Neural progenitor cell (in vitro differentiated cells): ENCODE measurements at regions not wholly inside any gene's neighbourhood (a gene's known extent, or its start where the extent isn't known, plus 50 kb on each side); places are given as distances from the start of the nearest gene placed in this dataset.

Source experiments
- DNase-seq: peaks from one replicate; pipeline ENCODE4 v3.0.0-alpha.2; 2016; ENCODE audit warnings: low spot score
- H2AFZ ChIP-seq: fragments of 200-600 bp; sonication (generic); replicated peaks from 2 replicates; pipeline ENCODE4 v1.6.1; 2016; ENCODE audit warnings: antibody characterized with exemption
- H3F3A ChIP-seq: fragments of 200-600 bp; sonication (generic); 2 replicates; pipeline ENCODE4 v1.6.1; 2016; ENCODE audit warnings: antibody characterized with exemption, low read depth
- H3K27ac ChIP-seq: fragments of 200-600 bp; sonication (generic); 2 replicates; pipeline ENCODE4 v1.5.1; 2016; ENCODE audit warnings: mild to moderate bottlenecking
- H3K27me3 ChIP-seq: fragments of 200-600 bp; sonication (generic); 2 replicates; pipeline ENCODE4 v1.6.1; 2016; ENCODE audit warnings: mild to moderate bottlenecking, moderate library complexity
- H3K36me3 ChIP-seq: fragments of 200-600 bp; sonication (generic); 2 replicates; pipeline ENCODE4 v1.5.1; 2016
- H3K4me1 ChIP-seq: fragments of 200-600 bp; sonication (generic); 2 replicates; pipeline ENCODE4 v1.6.1; 2016; ENCODE audit warnings: mixed run types
- H3K4me2 ChIP-seq: fragments of 200-600 bp; sonication (generic); 2 replicates; pipeline ENCODE4 v1.6.1; 2016
- H3K4me3 ChIP-seq: fragments of 200-600 bp; sonication (generic); 2 replicates; pipeline ENCODE4 v1.5.1; 2016
- H3K79me2 ChIP-seq: fragments of 200-600 bp; sonication (generic); 2 replicates; pipeline ENCODE4 v1.6.1; 2016; ENCODE audit warnings: low read depth
- H3K9ac ChIP-seq: fragments of 200-600 bp; sonication (generic); 2 replicates; pipeline ENCODE4 v1.6.1; 2016
- H3K9me3 ChIP-seq: fragments of 200-600 bp; sonication (generic); 2 replicates; pipeline ENCODE4 v1.5.1; 2016; ENCODE audit warnings: low read depth
- H4K20me1 ChIP-seq: fragments of 200-600 bp; sonication (generic); 2 replicates; pipeline ENCODE4 v1.6.1; 2016; ENCODE audit warnings: low read depth
- H3K27ac Mint-ChIP-seq: 3 replicates; pipeline ENCODE4 v1.8.0; 2021; ENCODE audit warnings: mixed read lengths
- H3K27me3 Mint-ChIP-seq: 2 replicates; pipeline ENCODE4 v1.8.0; 2022; ENCODE audit warnings: low read depth, mild to moderate bottlenecking, inconsistent platforms, moderate library complexity, mixed read lengths; ENCODE audit not compliant: insufficient read depth
- H3K36me3 Mint-ChIP-seq: 3 replicates; pipeline ENCODE4 v1.8.0; 2021; ENCODE audit warnings: mixed read lengths
- H3K4me1 Mint-ChIP-seq: 3 replicates; pipeline ENCODE4 v1.8.0; 2021; ENCODE audit warnings: mixed read lengths
- H3K4me3 Mint-ChIP-seq: 3 replicates; pipeline ENCODE4 v1.8.0; 2021; ENCODE audit warnings: mild to moderate bottlenecking, moderate library complexity, mixed read lengths
- H3K9me3 Mint-ChIP-seq: 3 replicates; pipeline ENCODE4 v1.8.0; 2020; ENCODE audit warnings: mixed read lengths
- EZH2 ChIP-seq: fragments of 200-600 bp; sonication (generic); IDR thresholded peaks from 2 replicates; pipeline ENCODE4 v1.6.1; 2017; ENCODE audit warnings: antibody characterized with exemption, mild to moderate bottlenecking, moderate library complexity
- EZH2phosphoT487 ChIP-seq: fragments of 200-600 bp; sonication (generic); IDR thresholded peaks from 2 replicates; pipeline ENCODE4 v1.6.1; 2017; ENCODE audit warnings: antibody characterized with exemption
- TF ChIP-seq, protein P1 (sequence below): fragments of 200-600 bp; sonication (generic); IDR thresholded peaks from 2 replicates; pipeline ENCODE4 v1.5.1; 2017; ENCODE audit warnings: antibody characterized with exemption, mild to moderate bottlenecking

- Histone ChIP-seq H3K9ac (no peak overlapping the region), H3K4me1 (no peaks in the 10 kb centered on the region), H3F3A (no peaks in the 10 kb centered on the region), H3K27me3 (no peaks in the 10 kb centered on the region), H2AFZ (no peak overlapping the region), H3K36me3 (no peaks in the 10 kb centered on the region), H3K9me3 (no peaks in the 10 kb centered on the region), H3K4me3 (no peak overlapping the region), H4K20me1 (no peaks in the 10 kb centered on the region), H3K79me2 (no peaks in the 10 kb centered on the region), H3K27ac (no peak overlapping the region), H3K4me2 (no peak overlapping the region)
- no peak overlapping the region for H3K27ac Mint-ChIP-seq
- peaks cover 2% of the 10 kb centered on the region for H3K27me3 Mint-ChIP-seq
- no peak overlapping the region for H3K4me3 Mint-ChIP-seq
- TF ChIP-seq EZH2 (no peak), EZH2phosphoT487 (no peak)
- TF ChIP-seq, protein P1, sequence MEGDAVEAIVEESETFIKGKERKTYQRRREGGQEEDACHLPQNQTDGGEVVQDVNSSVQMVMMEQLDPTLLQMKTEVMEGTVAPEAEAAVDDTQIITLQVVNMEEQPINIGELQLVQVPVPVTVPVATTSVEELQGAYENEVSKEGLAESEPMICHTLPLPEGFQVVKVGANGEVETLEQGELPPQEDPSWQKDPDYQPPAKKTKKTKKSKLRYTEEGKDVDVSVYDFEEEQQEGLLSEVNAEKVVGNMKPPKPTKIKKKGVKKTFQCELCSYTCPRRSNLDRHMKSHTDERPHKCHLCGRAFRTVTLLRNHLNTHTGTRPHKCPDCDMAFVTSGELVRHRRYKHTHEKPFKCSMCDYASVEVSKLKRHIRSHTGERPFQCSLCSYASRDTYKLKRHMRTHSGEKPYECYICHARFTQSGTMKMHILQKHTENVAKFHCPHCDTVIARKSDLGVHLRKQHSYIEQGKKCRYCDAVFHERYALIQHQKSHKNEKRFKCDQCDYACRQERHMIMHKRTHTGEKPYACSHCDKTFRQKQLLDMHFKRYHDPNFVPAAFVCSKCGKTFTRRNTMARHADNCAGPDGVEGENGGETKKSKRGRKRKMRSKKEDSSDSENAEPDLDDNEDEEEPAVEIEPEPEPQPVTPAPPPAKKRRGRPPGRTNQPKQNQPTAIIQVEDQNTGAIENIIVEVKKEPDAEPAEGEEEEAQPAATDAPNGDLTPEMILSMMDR: no peak
- peaks cover 22% of the 10 kb centered on the region for H3K9me3 Mint-ChIP-seq
- H3K36me3 Mint-ChIP-seq: no peaks in the 10 kb centered on the region
- no peak for DNase-seq
- no peaks in the 10 kb centered on the region for H3K4me1 Mint-ChIP-seq
Measured at GRCh38 chr11:38865922-38866321, 2267.9 kb upstream of the RAG2 start.

DNA sequence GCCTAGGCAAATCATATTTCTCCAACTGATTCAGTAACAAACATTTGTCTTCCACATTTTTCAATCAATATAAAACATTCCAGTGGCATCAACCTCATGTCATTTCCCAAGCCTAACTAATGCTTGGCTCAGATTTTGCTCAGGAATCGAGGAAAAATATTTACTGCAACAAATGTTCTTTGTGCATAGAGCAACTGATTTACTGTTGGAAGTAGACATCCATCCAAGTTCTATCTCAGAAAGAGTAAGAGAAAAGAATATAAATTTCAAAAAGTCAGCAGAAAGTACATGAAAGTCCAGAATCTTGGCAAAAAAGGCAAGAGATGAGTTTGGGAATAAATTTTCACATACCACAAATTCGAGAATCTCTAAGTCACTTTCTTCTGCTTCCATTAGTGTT lies 2245.0 kb upstream of the RAG2 start:
- no peak for TF ChIP-seq EZH2phosphoT487
- TF ChIP-seq, protein P1: no peak
- TF ChIP-seq EZH2: no peak
- peaks cover 3% of the 10 kb centered on the region for H3K9me3 Mint-ChIP-seq
- H3K27ac Mint-ChIP-seq: no peak overlapping the region
- no peaks in the 10 kb centered on the region for H3K4me1 ChIP-seq
- no peak overlapping the region for H3K4me2 ChIP-seq
- no peak overlapping the region for H3K4me3 Mint-ChIP-seq
- H3K36me3 Mint-ChIP-seq: no peaks in the 10 kb centered on the region
- no peak overlapping the region for H3K27ac ChIP-seq
- no peaks in the 10 kb centered on the region for H3K79me2 ChIP-seq
- H3K4me1 Mint-ChIP-seq: no peaks in the 10 kb centered on the region
- no peak for DNase-seq
- no peaks in the 10 kb centered on the region for H3K27me3 ChIP-seq
- no peaks in the 10 kb centered on the region for H4K20me1 ChIP-seq
- no peaks in the 10 kb centered on the region for H3K27me3 Mint-ChIP-seq
- H3K9ac ChIP-seq: no peak overlapping the region
- H3K9me3 ChIP-seq: no peaks in the 10 kb centered on the region
- no peak overlapping the region for H2AFZ ChIP-seq
- H3K4me3 ChIP-seq: no peak overlapping the region
- no peaks in the 10 kb centered on the region for H3F3A ChIP-seq
- no peaks in the 10 kb centered on the region for H3K36me3 ChIP-seq

GRCh38 chr11:38839071-38839470 lies 2241.0 kb upstream of the RAG2 start:
- no peaks in the 10 kb centered on the region for H3K27me3 Mint-ChIP-seq
- H3K4me1 Mint-ChIP-seq: no peaks in the 10 kb centered on the region
- H3K4me2 ChIP-seq: no peak overlapping the region
- H3F3A ChIP-seq: no peaks in the 10 kb centered on the region
- H3K4me3 Mint-ChIP-seq: no peak overlapping the region
- no peaks in the 10 kb centered on the region for H3K79me2 ChIP-seq
- no peaks in the 10 kb centered on the region for H3K36me3 ChIP-seq
- no peaks in the 10 kb centered on the region for H4K20me1 ChIP-seq
- H3K9me3 Mint-ChIP-seq: no peaks in the 10 kb centered on the region
- DNase-seq: no peak
- TF ChIP-seq EZH2 (no peak), EZH2phosphoT487 (no peak)
- TF ChIP-seq, protein P1: no peak
- H2AFZ ChIP-seq: no peak overlapping the region
- no peak overlapping the region for H3K27ac Mint-ChIP-seq
- no peak overlapping the region for H3K27ac ChIP-seq
- H3K4me3 ChIP-seq: no peak overlapping the region
- H3K9me3 ChIP-seq: no peaks in the 10 kb centered on the region
- no peaks in the 10 kb centered on the region for H3K27me3 ChIP-seq
- H3K9ac ChIP-seq: no peak overlapping the region
- no peaks in the 10 kb centered on the region for H3K4me1 ChIP-seq
- H3K36me3 Mint-ChIP-seq: no peaks in the 10 kb centered on the region
